SU-DHL-6 (cell line): ENCODE measurements at regions not wholly inside any gene's neighbourhood (a gene's known extent, or its start where the extent isn't known, plus 50 kb on each side); places are given as distances from the start of the nearest gene placed in this dataset.

Experiments
- H2AFZ ChIP-seq: fragments of 200-600 bp; sonication (generic); 2 replicates; pipeline ENCODE4 v1.6.1; 2014; ENCODE audit warnings: low read depth, mild to moderate bottlenecking, moderate library complexity, mixed read lengths, antibody characterized with exemption, low read length; ENCODE audit not compliant: severe bottlenecking
- H3F3A ChIP-seq: fragments of 200-600 bp; shearing (Covaris generic); 2 replicates; pipeline ENCODE4 v1.6.0; 2016; ENCODE audit warnings: antibody characterized with exemption, mild to moderate bottlenecking; ENCODE audit not compliant: insufficient read depth
- H3K27ac ChIP-seq: fragments of 200-600 bp; sonication (generic); 2 replicates; pipeline ENCODE4 v1.5.1; 2016; ENCODE audit warnings: low read depth, mild to moderate bottlenecking, low read length, moderate library complexity, mixed read lengths
- H3K27me3 ChIP-seq: fragments of 200-600 bp; sonication (generic), shearing (Covaris generic); 2 replicates; pipeline ENCODE4 v1.6.0; 2014; ENCODE audit warnings: mild to moderate bottlenecking, low read length
- H3K36me3 ChIP-seq: fragments of 200-600 bp; sonication (generic); 2 replicates; pipeline ENCODE4 v1.6.1; 2014; ENCODE audit warnings: mild to moderate bottlenecking, low read length, mixed read lengths
- H3K4me2 ChIP-seq: fragments of 300-600, 200-600 bp; shearing (Covaris generic), sonication (generic); 2 replicates; pipeline ENCODE4 v1.6.0; 2014; ENCODE audit warnings: low read length, low read depth, mild to moderate bottlenecking; ENCODE audit not compliant: poor library complexity, severe bottlenecking
- H3K4me3 ChIP-seq: fragments of 200-600 bp; sonication (generic); 2 replicates; pipeline ENCODE4 v1.5.1; 2014; ENCODE audit warnings: antibody characterized with exemption, low read length, mild to moderate bottlenecking, mixed read lengths; ENCODE audit not compliant: insufficient read depth, poor library complexity, severe bottlenecking
- H3K79me2 ChIP-seq: fragments of 200-600 bp; sonication (generic); 2 replicates; pipeline ENCODE4 v1.6.1; 2014; ENCODE audit warnings: mild to moderate bottlenecking, low read length, moderate library complexity; ENCODE audit not compliant: insufficient read depth
- H3K9ac ChIP-seq: fragments of 200-600 bp; sonication (generic); 2 replicates; pipeline ENCODE4 v1.7.0; 2014; ENCODE audit warnings: mild to moderate bottlenecking, low read length
- H3K9me2 ChIP-seq: fragments of 200-600 bp; sonication (generic); replicated peaks from 2 replicates; pipeline ENCODE4 v1.6.1; 2014; ENCODE audit warnings: low read length; ENCODE audit not compliant: insufficient read depth
- H3K9me3 ChIP-seq: fragments of 200-600 bp; sonication (generic); 2 replicates; pipeline ENCODE4 v1.6.1; 2014; ENCODE audit warnings: low read length, mixed read lengths; ENCODE audit not compliant: insufficient read depth
- H4K20me1 ChIP-seq: fragments of 200-600 bp; sonication (generic); 2 replicates; pipeline ENCODE4 v1.6.1; 2014; ENCODE audit warnings: low read depth, mild to moderate bottlenecking, antibody characterized with exemption, low read length, moderate library complexity, mixed read lengths
- EZH2phosphoT487 ChIP-seq: fragments of 200-600 bp; sonication (generic), shearing (Covaris generic); conservative IDR thresholded peaks from 2 replicates; pipeline ENCODE4 v1.6.1; 2018; ENCODE audit warnings: mild to moderate bottlenecking, antibody characterized with exemption, low read length, moderate library complexity, mixed read lengths
- TF ChIP-seq, protein P1 (sequence below): fragments of 200-600 bp; sonication (generic); IDR thresholded peaks from one replicate; pipeline ENCODE4 v1.5.1; 2017; ENCODE audit warnings: antibody characterized with exemption, mild to moderate bottlenecking, low read length, moderate library complexity; ENCODE audit not compliant: insufficient read depth, poor library complexity, severe bottlenecking

DNA sequence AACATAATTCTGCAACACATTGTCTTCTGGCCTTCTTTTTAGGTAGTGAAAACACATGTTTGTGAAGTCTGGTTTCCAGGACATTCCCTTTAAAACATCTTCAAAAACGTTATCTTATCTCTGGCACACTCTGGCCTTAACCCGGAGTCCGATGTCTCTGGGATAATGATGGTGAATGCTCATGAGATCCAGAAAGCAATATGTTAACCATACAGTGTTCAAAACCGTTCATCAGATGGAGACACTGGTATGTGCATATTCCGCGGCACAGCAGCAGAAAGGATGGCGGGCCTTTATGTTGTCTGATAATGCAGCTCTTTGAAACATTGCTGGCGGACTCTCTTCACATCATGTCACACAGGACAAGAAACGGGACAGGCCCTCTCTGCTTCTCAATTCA is 605.2 kb downstream of the CCDC171 start:
- no peak overlapping the region for H3K4me2 ChIP-seq
- TF ChIP-seq, protein P1, sequence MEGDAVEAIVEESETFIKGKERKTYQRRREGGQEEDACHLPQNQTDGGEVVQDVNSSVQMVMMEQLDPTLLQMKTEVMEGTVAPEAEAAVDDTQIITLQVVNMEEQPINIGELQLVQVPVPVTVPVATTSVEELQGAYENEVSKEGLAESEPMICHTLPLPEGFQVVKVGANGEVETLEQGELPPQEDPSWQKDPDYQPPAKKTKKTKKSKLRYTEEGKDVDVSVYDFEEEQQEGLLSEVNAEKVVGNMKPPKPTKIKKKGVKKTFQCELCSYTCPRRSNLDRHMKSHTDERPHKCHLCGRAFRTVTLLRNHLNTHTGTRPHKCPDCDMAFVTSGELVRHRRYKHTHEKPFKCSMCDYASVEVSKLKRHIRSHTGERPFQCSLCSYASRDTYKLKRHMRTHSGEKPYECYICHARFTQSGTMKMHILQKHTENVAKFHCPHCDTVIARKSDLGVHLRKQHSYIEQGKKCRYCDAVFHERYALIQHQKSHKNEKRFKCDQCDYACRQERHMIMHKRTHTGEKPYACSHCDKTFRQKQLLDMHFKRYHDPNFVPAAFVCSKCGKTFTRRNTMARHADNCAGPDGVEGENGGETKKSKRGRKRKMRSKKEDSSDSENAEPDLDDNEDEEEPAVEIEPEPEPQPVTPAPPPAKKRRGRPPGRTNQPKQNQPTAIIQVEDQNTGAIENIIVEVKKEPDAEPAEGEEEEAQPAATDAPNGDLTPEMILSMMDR, result no peak
- no peak for TF ChIP-seq EZH2phosphoT487
- H3K4me3 ChIP-seq, result no peak overlapping the region
- no peak overlapping the region for H2AFZ ChIP-seq
- H3K9me3 ChIP-seq, result no peaks in the 10 kb centered on the region
- no peaks in the 10 kb centered on the region; the same call in 1 of the 2 replicates for H3K27me3 ChIP-seq
- no peaks in the 10 kb centered on the region for H3K9me2 ChIP-seq
- no peaks in the 10 kb centered on the region for H3K79me2 ChIP-seq
- no peaks in the 10 kb centered on the region for H4K20me1 ChIP-seq
- no peaks in the 10 kb centered on the region for H3F3A ChIP-seq
- no peak overlapping the region for H3K9ac ChIP-seq
- no peak overlapping the region for H3K27ac ChIP-seq
- H3K36me3 ChIP-seq, result no peaks in the 10 kb centered on the region

- TF ChIP-seq, protein P1, result no peak
- TF ChIP-seq EZH2phosphoT487, result no peak
- Histone ChIP-seq H3F3A (no peaks in the 10 kb centered on the region), H3K4me3 (no peak overlapping the region), H3K9me3 (no peaks in the 10 kb centered on the region), H3K4me2 (no peak overlapping the region), H3K36me3 (no peaks in the 10 kb centered on the region), H3K27ac (no peak overlapping the region), H4K20me1 (no peaks in the 10 kb centered on the region), H3K27me3 (no peaks in the 10 kb centered on the region; the same call in 1 of the 2 replicates), H3K9me2 (no peaks in the 10 kb centered on the region), H3K9ac (no peak overlapping the region), H3K79me2 (no peaks in the 10 kb centered on the region), H2AFZ (no peak overlapping the region)
Measured at GRCh38 chr9:16161483-16161882, 608.6 kb downstream of the CCDC171 start.

GRCh38 chr9:16170119-16170518 is 617.3 kb downstream of the CCDC171 start:
- Histone ChIP-seq H3K9ac (no peak overlapping the region), H3K79me2 (no peaks in the 10 kb centered on the region), H3K4me2 (no peak overlapping the region), H3K9me3 (no peaks in the 10 kb centered on the region), H3K9me2 (no peaks in the 10 kb centered on the region), H2AFZ (no peak overlapping the region), H3K4me3 (no peak overlapping the region), H3K27me3 (no peaks in the 10 kb centered on the region), H3K27ac (no peak overlapping the region), H4K20me1 (no peaks in the 10 kb centered on the region), H3K36me3 (no peaks in the 10 kb centered on the region), H3F3A (no peaks in the 10 kb centered on the region)
- no peak for TF ChIP-seq EZH2phosphoT487
- TF ChIP-seq, protein P1, result no peak

DNA sequence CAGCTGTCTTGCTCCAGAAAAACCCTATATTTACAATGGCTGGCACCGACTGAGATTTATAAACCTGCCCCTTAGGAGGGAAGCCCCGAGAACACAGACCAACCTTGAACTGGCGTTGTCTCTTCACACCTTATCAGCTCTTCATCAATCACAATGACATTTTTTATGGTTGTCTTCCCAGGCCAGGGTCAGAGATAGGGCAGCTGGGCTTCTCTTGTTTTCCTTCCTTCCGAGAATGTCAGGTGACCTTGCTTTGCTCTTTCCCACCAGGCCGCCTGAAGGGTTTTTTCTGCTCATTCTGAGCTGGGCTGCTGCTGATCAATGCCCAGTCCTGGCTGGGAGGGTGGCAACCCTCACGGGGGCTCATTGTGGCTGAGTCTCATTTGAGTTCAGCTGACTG is 619.1 kb downstream of the CCDC171 start:
- Histone ChIP-seq H2AFZ (no peak overlapping the region), H3F3A (no peaks in the 10 kb centered on the region), H3K4me2 (no peak overlapping the region), H3K9me2 (no peaks in the 10 kb centered on the region), H3K4me3 (no peak overlapping the region), H3K27me3 (no peaks in the 10 kb centered on the region), H3K36me3 (no peaks in the 10 kb centered on the region), H4K20me1 (no peaks in the 10 kb centered on the region), H3K9ac (no peak overlapping the region), H3K27ac (no peak overlapping the region), H3K79me2 (no peaks in the 10 kb centered on the region), H3K9me3 (no peaks in the 10 kb centered on the region)
- no peak for TF ChIP-seq EZH2phosphoT487
- TF ChIP-seq, protein P1, result no peak
